ENCODE measurements at regions not wholly inside any gene's neighbourhood (a gene's known extent, or its start where the extent isn't known, plus 50 kb on each side); places are given as distances from the start of the nearest gene placed in this dataset.

DNA sequence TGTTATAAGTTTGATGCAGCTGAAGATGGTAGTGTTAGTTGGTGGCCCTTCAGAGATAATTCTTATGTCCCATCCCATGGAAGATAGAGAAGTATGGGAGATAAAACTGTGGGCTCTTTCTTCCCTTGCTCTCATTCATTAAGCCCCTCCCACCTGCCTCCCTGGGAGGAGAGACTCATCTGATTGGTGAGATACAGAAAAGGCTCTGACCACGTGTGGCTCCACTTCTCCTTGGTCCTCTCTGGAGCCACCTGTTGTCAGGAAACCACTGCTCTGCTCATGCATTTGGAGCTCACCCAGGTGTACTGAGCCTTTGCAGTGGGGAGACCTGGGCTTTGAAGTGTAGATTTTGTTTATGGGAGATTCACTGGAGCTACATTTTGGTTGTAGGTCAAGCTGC, 293.2 kb upstream of the RASGRP1 start:
- DNase-seq (ENCODE audit: low read depth): no peak

- no peak for DNase-seq (ENCODE audit: low read depth)
Observed at GRCh38 chr15:38859574-38859973, 295.0 kb upstream of the RASGRP1 start.

- peak; percentile 74 for DNase-seq (ENCODE audit: low read depth)
Observed at GRCh38 chr15:38860253-38860652, 295.6 kb upstream of the RASGRP1 start.

- DNase-seq (ENCODE audit: low read depth): peak; percentile 59
Observed at GRCh38 chr15:38860674-38861073, 296.1 kb upstream of the RASGRP1 start.

- no peak for DNase-seq (ENCODE audit: low read depth)
Observed at GRCh38 chr15:38861108-38861507, 296.5 kb upstream of the RASGRP1 start.

GRCh38 chr15:38862099-38862498, 297.5 kb upstream of the RASGRP1 start:
- no peak for DNase-seq (ENCODE audit: low read depth)

DNA sequence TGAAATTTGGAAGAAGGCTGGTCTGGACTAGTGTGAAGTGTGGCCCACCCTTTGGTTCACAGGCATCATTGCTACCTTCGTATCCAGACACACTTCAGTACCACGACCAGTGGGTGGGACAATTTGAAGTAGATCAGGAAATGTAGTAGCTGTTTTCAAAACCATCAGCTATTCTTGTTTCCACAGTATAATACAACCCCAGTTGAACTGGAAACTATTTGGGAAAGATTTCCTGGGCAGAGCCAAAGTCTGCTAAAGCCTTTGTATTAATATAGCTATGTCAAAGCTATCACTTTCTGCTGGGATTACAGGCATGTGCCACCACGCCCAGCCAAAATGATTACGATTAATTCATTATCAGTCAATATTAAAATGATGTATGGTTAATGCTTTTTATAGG, 298.8 kb upstream of the RASGRP1 start:
- no peak for DNase-seq (ENCODE audit: low read depth)

DNA sequence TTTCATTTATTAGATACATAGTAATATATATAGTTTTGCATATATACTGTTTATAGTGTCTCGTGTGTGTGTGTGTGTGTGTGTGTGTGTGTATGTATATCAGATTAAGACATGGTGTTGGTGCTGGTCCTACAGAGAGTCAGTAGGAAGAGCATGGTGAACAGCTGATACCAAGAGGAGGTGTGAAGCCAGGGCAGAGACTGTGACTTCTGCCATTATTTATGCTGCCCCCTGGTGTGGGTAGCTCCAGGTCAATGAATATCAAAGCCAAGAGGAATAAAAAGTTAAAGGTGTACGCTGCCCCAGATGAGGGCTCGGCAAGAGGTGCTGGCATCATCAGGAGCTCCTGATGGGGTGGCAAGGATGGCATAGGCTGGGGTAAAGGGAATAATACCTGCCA, 299.5 kb upstream of the RASGRP1 start:
- no peak for DNase-seq (ENCODE audit: low read depth)

DNA sequence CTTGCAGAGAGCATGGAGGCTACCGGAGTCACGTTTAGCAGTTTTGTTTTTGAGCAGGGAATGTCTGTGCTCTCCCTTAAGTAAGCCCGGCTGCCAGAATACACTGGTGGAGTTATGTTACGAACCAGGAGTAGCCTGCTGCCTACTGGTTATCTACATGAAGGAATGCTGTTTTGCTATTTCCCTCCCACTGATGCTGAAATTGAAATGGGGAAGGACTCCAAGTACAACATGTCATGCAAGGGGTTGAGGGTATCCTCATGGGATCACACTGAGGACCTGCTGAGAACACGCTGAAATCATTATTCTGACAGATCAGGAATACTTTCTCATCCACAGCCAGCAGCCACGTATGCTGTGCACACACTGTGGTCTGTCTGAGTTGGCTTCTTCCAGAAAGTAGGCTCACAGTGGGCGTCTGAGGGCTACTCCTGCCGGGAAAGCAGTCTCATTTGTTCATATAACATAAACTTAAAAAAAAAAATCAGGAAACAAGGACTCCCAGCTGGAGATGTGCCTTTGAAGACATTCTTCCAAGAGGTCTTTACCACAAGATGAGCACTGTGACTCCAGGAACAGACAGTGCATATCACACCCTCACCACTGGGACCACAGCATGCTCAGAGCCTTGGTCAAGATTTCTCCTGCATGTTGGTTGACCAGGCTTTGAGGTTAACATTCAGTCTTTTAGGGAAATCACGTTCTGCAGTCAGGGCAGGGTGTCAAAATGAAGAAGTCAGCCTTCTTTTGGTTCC, 300.4 kb upstream of the RASGRP1 start:
- peak; percentile 54 for DNase-seq (ENCODE audit: low read depth)

GRCh38 chr15:38867556-38867955, 302.9 kb upstream of the RASGRP1 start:
- DNase-seq (ENCODE audit: low read depth): peak; percentile 86

GRCh38 chr15:38868326-38869114, 303.9 kb upstream of the RASGRP1 start:
- DNase-seq (ENCODE audit: low read depth): peak; percentile 99

GRCh38 chr15:38871638-38872037, 307.0 kb upstream of the RASGRP1 start:
- no peak for DNase-seq (ENCODE audit: low read depth)

GRCh38 chr15:38872732-38873131, 308.1 kb upstream of the RASGRP1 start:
- DNase-seq (ENCODE audit: low read depth): no peak

DNA sequence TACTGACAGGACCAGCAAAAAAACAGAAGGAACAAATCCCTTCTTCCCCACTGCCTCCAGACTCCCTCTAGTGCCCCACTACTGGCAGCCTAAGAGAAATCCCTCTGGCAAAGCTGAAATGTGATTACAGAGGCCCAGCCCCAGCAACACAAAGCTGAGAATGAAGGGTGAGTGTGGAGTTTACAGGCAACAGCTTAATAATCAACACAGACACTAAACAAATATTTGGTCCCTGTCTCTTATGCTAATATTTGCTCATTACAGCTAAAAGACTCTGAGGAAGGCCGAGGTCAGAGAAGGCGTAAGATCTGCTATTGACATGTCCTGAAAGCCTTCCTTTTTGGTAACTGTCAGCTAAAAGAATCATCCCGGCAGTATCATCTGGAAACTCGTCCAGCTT, 308.5 kb upstream of the RASGRP1 start:
- DNase-seq (ENCODE audit: low read depth): peak; percentile 39

DNA sequence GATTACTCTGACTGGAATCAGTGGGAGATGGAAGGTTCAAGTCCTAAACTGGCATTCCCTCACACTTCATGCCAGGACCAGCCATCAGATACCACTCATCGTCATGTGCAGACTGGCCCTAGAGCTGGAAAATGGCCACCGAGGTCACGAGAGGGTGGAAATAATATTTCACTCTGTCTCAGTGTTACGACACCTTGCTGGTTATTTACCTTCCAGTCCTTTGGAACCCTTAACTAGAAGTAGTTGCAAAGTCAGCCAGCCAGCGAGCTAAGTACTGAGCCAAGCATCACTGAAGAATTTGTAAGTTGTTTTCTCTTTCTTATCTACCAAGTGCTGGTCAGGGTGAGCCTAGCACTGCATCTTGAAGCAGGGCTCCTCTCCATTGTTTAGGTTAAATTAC, 309.9 kb upstream of the RASGRP1 start:
- no peak for DNase-seq (ENCODE audit: low read depth)

GRCh38 chr15:38876211-38876610, 311.6 kb upstream of the RASGRP1 start:
- peak; percentile 42 for DNase-seq (ENCODE audit: low read depth)

GRCh38 chr15:38876621-38877020, 312.0 kb upstream of the RASGRP1 start:
- DNase-seq (ENCODE audit: low read depth): no peak

- no peak for DNase-seq (ENCODE audit: low read depth)
Observed at GRCh38 chr15:38877471-38877870, 312.9 kb upstream of the RASGRP1 start.

DNA sequence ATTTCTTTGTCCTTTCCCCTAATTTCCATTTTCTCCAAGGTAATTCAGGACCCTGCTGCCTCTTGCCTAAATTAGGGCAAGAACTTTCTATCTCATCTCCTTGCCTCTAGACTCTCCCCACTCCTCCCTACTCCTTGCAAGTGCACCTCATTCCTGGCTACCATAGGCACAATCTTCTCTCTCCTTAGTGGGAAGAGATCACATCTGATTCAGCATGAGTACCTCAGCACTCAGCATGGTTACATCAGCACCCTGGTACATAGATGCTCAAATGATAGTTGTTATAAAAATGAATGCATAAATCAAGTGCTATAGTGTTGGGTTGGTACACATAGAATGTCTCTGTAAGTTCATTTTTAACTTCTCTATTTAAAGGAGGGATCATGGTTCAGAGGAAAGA, 313.4 kb upstream of the RASGRP1 start:
- DNase-seq (ENCODE audit: low read depth): no peak

DNA sequence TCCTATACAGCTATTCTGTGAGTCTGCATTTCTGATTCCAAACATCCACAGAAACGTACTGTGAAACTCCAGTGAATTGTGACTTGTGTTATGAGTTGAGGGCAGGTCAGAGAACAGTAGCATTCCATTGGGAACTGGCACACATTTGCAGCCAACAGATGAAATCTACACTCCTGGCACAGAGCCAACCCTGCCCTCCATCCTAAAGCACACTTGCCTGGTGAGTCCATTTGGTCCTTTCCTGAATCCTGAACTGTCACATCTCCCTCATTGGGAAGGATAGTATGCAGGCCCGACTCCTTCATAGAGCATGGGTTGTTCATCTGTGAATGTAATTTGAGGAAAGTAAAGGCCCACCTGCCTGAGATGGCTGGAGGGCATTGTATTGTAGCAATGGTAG, 314.3 kb upstream of the RASGRP1 start:
- DNase-seq (ENCODE audit: low read depth): peak; percentile 63

GRCh38 chr15:38879909-38880471, 315.4 kb upstream of the RASGRP1 start:
- DNase-seq (ENCODE audit: low read depth): peak; percentile 97

GRCh38 chr15:38882221-38882620, 317.6 kb upstream of the RASGRP1 start:
- DNase-seq (ENCODE audit: low read depth): no peak

- DNase-seq (ENCODE audit: low read depth): peak; percentile 100
Observed at GRCh38 chr15:38883987-38884386, 319.4 kb upstream of the RASGRP1 start.
